ENCODE measurements at regions not wholly inside any gene's neighbourhood (a gene's known extent, or its start where the extent isn't known, plus 50 kb on each side); places are given as distances from the start of the nearest gene placed in this dataset.
"Not testable (repeated sequence)": the region's sequence is repeated elsewhere in the genome, so short reads cannot be mapped to it uniquely, and the experiment has no call there.

DNA sequence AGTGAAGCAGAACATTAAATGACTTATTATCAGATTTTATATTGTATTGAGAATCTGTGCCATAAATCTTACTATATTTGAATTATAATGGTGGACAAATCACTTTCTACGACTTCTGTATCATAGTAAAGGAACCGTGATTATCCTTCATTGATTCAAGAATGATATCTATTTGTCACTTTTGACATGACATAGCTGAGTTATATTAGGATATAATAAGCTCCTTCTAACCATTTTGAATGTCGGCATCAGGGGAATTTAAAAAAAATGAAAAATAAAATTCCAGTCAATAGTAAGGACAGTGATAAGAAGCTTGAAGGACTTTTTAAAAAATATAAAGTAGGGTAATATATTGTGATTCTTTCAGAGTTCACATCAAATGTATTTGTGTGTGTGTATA is 338.9 kb upstream of the ACO1 start:
- no peak for DNase-seq

DNA sequence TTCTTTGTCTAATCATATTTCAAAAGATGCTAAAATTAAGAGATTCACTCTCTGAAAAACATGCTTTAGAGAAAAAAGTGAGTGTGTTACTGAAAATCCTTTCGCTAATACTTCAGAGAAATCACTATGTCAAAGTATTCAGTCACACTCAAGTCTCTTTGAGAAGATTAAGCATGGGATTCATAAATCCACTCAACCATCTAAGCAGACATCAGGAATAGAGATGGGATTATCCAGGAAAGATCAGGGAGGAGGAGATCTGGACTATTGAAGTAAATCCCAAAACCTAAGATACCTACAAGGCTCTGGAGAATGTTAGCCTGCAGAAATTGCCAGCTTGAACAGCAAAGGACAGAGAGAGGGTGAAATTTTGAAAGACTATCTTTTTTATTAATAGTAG is 317.2 kb upstream of the ACO1 start:
- DNase-seq, result no peak

DNA sequence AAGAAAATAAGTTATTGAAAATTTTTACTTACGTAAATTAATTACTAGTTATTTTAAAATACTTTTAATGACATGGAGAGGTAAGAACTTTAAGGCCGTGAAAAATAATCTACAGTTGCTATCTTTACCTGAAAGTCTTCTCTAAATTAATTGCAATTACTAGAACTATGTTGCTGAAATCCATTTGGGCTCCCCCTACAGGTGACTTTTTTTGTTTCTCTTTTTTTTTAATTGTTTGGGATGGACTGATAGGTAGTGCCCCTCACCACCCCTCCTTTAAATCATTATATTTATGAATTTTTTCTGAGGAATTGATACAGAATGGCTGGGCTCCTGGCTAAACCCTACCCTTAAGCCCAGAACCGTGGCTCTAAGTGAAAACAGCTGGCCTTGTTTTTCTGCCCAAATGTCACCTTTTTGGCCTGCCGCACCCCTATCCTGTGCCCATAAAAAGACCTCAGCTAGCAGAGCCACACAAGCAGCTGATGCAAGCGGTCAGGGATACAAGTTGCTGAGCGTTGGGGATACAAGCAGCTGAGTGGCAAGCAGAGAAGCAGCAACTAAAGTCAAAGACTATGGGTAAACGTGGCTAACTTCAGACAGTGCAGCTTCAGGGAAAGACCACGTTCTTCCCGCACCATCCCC is 315.2 kb upstream of the ACO1 start:
- peak; percentile 1 for DNase-seq

DNA sequence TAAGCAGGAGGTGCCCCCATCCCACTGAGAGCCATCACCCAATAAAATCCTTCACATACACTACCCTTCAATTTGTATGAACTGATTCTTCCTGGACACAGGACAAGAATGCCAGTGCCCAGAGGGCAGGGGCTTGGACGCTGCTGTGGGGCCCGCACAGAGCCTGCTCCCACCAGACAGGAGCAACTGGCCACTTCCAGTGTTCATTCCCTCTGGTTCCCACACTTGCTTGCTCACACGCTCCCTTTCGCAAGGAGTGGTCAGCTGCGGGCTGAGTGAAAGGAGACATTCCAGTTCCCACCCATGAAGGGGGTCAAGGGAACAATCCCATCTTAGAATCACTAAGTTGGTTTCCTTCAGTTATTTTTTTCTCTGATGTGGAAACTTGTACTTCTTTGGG is 314.5 kb upstream of the ACO1 start:
- DNase-seq, result no peak

DNA sequence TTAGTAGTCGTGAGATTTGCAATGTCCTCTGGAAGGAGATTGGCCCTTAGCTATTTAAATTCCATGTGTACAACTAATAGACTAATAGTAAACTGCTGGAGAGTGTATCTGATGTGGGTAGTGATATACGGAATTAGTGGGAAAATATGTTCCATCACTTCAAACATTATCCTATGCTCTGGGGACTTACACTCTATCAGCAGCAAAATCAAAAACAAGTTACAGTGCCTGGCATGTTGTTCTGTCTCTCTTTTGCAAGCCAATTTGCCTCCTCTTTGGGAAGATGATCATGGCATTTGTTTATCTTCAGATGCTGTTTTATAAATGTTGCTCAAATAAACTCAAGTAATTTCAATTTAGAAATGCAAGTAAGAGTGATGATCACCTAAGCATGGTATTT is 311.9 kb upstream of the ACO1 start:
- no peak for DNase-seq

DNA sequence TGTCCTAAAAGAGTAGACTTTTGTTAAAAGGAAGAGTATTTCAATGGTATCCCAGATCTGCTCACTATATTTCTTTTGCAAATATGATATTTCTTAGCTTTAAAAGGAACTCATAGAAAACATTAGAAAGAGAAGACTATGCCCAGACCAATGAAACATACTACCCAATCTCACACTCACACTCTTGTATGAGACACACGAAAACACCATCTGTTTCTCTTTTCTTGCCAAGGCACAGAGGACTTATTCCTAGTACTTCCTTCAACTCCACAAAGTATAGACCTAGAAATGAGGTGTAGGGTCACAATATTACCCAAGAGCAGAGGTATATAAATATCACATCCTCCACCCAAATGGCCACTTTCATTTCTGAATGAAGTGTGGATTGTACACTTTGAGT is 292.4 kb upstream of the ACO1 start:
- no peak for DNase-seq

DNA sequence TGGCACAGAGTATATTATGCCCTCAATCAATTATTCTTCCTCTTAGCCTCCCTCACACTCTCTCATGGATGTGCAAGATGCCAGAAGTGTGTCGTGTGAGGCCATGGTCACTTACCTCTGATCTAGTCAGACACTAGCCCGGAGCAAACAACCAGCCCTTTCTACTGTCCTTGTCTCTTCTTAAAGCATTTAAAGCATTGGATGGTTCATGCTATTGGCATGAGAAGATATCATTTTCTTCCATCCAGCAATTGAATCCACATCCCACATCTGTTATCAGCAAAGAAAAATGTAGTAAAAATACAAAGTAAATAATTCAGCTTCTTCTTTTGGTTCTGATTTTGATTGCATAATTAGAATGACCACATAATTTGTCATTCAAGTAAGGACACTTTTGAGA is 267.2 kb upstream of the ACO1 start:
- DNase-seq, result no peak

DNA sequence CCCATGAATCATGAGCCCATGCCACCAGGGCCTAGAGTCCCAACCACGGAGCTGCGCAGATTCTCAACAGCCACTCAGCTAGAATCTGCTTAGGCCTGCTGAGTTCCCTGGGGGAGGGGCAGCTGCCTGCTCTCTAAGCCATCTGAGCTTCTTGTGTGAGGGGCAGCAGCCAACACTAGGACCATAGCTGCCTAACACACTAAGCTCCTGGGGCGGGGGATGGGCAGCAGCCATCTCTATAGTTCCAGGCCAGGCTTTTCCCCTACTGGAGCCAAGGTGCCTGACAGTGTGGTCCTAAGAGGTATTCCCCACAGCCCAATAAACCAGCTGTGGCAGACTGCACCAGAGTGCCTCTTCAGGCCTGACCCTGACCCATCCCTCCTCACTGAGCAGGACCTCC is 255.9 kb upstream of the ACO1 start:
- no peak for DNase-seq

DNA sequence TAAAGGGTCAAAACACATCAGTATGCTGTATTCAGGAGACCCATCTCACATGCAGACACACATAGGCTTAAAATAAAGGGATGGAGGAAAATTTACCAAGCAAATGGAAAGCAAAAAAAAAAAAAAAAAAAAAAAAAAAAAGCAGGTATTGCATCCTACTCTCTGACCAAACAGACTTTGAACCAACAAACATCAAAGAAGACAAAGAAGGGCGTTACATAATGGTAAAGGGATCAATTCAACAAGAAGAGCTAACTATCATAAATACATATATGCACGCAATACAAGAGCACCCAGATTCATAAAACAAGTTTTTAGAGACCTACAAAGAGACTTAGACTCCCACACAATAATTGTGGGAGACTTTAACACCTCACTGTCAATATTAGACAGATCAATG is 253.7 kb upstream of the ACO1 start:
- DNase-seq, result not testable (repeated sequence)

DNA sequence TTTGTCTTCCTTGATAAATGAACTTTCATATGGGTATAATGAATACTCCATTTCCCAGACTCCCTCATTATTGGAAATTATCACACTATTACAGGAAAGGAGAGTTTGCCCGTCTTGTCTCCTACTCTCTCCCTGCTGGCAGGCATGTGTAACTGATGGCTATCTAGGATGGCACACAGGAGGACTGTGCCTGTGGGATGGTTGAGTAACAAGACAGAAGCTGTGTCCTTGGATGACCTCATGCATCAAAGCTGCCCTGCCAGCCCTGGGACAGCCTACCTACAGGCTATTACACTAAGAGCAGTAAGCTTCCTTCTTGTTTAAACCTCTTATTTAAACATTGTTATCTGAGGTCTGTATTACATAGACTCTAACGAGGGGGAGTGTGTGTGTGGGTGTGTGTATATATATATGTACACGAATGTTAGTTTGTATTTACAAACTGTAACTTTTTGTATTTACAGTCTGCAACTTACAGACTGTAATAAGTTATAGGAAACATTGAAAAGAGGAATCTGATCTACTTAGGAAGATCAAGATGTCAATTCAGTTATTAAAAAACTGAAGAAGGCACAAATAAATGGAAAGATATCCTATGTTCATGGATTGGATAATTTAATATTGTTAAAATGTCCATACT is 247.6 kb upstream of the ACO1 start:
- DNase-seq, result no peak

DNA sequence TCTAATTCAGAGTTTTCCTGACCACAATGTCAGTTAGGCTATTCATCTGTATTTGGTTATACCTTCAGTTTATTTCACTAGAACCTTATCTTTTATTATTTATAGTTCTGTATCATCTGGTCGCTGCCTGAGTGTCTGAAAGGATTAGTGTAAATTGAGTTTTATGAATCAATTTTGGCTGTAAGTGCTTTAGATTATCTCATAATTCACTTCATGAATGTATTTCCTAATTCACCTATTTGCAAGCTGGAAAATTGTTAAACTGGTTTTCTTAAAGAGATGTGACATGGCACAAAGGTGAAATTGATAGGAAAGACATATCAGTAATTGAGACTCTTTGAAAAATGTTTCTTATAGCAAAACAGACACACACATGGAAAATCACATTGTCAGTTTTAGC is 242.4 kb upstream of the ACO1 start:
- no peak for DNase-seq

DNA sequence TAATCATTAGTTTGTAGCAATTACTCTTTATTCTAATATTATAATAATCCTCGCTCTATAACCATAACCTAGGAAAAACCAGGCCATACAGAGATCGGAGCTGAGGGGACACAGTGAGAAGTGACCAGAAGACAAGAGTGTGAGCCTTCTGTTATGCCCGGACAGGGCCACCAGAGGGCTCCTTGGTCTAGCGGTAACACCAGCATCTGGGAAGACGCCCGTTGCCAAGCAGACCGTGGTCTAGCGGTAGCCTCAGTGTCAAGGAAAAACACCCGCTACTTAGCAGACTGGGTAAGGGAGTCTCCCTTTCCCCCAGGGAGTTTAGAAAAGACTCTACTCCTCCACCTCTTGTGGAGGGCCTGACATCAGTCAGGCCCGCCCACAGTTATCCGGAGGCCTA is 235.9 kb upstream of the ACO1 start:
- DNase-seq, result not testable (repeated sequence)

DNA sequence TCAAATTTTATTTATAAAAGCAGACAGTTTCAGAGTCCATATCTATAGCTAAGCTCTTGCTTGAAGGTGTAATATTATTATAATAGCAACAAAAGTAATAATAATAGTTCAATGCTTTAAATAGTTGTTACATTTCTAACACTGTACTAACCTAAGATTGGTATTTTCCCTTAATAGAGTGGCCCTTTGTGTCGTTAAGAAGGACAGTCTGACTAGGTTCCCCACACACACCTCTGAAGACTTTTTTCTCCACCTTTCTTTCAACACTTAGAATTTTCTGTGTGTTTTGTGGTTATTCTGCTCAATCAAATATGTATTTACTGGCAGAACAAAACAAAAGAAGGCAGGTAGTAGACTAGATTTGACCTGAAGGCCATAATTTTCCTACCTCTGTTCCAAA is 223.2 kb upstream of the ACO1 start:
- no peak for DNase-seq

DNA sequence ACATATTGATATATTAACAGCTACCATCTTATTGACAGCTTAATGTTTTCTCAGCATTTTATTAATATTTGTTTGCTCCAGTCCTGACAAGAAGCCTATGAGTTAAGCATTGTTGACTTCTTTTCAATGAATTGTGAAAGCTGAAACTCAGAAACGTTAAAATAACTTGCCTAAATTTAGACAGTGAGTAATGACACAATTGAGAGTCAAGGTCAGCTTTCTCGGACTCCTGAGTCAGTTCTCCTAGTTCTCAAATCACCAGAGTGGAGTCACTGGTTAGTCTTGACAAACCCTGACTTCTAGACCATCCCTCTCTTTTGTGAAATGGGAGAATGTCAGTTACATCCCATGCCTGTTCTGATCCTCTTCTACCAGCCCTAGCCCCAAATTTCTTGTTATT is 222.7 kb upstream of the ACO1 start:
- DNase-seq, result no peak

DNA sequence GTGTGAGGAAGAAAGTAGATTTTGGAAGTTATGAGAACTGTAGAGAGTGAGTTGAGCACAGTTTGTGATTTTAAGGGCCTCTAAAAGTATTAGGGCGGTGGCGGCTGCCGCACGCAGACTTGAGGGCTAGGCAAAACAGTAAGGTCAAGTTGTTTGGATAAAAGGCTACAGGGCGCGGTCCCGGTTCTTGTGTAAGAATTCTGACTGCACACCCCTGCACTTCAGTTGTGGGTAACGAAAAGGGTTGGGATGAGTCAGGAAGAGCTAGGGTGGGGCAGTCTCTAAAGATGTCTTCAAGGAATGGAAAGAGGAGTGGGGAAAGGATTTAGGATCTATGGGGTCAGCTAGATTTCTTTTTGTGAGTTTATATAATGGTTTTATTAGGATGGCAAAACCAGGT is 218.1 kb upstream of the ACO1 start:
- not testable (repeated sequence) for DNase-seq

DNA sequence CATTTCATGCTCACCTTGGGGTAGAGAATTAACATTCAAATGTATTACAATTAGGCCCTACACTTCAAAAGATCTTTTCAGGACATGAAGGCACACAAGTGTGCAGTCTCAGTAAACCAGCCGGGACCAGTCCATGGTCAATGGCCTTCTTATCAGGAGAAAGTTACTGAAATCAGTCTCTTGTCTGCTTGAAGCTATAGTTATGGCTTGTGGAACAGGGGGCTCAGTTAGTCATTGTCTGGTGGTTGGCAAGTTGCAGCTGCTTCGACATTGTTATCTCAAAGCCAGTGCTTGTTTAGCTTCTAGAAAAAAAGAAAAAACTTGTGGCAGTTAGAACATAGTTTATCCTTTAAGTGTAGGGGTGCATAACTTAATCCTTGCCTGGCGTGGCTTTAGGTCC is 213.1 kb upstream of the ACO1 start:
- no peak for DNase-seq

DNA sequence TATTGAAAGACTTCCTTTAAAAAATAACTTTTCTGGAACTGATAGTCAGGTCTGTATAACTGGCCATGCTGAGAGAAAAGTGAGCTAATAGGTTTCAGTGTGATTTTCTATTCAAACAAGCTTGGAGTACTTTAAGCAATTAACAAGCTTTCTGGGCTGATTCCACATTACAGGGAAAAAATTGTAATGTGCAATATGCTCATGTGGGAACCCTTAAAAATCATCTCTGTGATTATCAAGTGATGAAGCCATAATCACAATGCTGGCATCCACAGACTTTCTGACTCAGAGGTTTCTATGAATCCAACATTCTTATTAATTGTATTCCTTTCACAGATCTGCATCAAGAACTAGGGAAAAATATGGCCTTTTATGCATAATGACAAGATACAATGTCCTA is 212.2 kb upstream of the ACO1 start:
- DNase-seq, result no peak

DNA sequence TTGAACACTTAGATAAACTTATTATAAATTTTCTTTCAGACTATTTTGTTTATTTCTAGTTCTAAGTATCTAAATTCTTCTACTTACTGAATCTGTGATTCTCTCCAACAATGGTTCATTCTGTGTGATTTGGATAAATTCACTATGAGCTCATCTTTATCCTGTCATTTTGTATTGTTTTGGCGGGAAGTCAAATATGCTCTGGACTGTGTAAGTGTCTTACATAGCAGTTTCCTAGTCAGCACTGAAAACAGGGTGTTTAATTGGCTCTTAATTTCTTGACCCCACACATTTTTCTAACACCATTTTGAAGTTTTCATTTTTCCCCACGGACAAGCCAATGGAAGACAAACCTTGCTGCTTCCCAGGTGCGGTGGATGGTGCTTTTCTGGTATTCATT is 207.0 kb upstream of the ACO1 start:
- DNase-seq, result no peak

DNA sequence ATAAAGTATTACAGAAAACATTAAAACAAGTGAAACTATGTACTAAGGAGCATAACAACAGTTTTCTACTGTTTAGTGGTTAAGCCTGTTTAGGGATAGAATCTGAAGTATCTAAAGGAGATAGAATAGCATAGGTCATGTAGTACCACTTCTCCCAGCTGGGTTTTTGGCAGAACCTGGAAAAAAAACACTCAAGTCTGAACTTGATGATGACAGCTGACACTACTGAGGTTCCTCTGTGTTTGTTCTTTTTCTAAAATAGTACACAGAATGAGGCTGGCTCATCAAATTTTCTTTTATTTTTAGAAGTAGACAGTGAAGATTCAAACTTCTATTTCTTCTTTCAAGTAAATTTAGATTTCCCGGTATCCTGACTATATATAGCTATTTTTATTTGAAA is 203.8 kb upstream of the ACO1 start:
- DNase-seq, result no peak

DNA sequence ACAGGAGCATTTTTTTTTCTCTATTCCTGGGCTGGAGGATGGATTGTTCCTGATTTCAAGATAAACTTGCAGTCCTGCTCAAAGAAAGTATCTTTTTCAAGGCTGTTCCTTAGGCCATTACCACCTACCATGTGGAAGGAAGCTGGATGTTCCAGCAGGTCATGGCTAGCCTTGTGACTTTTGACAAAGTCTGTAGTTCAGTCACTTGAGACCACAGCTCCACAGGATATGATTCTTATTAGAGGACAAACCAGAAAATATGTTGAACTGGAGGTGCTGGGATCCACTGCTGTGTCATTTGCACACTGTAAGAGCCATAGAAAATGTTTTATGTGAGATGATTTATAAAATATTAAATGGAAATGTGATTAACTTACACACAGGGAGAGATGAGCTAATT is 184.2 kb upstream of the ACO1 start:
- DNase-seq, result no peak

DNA sequence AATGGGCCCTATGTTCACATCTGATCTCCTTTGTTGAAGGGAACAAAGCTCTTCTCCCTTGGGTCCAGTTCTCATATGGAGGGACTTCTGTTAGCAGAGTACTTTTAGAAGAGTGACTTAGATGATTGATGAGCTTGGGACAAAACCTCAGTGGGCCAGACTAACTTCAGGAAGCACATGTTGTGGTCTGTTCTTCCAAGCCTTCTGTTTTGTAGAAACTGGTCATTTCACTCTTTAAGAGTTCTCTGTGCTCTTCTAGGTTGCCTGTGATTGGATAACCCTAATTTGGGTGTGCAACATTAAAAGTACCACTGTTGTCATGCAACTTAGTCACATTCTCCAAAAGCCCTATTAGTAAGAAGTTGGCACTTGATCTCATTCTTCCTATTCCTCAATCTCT is 183.5 kb upstream of the ACO1 start:
- no peak for DNase-seq

DNA sequence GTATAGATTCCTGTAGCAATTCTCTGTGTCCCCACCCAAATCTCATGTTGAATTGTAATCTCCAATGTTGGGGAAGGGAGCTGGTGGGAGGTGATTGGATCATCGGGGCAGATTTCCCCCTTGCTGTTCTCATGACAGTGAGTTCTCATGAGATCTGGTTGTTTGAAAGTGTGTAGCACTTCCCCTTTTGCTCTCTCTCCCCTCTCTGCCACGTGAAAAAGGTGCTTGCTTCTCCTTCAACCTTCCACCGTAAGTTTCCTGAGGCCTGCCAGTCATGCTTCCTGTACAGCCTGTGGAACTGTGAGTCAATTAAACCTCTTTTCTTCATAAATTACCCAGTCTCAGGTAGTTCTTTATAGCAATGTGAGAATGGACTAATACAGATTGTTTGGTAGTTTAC is 175.3 kb upstream of the ACO1 start:
- DNase-seq, result not testable (repeated sequence)

DNA sequence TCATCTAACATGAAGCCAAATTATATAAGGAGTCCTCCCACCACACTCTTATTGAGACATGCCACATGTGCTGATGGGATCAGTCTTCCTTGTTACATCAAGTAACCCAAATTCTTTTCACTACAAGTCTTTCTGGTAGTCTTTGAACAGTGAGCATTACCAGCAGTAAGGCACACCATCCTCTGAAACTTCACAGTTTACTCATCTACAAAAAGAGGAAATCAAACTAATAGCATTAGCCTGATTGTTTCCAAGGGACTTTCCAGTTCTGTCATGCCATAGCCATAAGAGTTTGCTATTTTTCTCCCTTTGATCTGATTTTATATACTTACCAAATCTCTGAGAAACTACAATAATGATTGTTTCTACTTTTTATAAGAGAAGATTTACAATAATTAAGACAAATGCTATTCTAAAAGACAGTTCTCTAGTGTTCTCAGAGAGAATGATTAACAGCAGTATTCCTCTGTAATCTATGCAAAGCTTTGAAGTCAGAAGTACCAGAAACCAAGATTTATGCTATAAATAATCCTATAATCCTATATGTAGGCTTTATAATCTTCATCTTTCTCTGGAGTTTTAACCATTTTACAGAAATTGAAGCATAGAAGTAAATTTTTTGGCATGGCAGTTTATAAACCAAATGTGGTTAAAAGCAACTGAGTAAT is 166.2 kb upstream of the ACO1 start:
- no peak for DNase-seq

DNA sequence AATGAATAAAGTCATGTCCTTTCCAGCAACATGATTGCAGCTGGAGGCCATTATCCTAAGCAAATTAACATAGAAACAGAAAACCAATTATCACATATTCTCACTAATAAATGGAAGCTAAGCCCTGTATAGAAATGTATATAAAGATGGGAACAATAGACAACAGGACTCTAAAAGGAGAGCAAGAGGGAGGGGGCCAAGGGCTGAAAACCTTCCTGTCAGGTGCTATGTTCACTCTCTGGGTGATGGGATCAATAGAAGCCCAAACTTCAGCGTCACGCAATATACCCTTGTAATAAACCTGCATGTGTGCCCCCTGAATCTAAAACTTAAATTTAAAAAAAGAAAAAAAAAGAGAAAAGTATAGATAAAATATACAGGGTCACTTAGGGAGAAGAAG is 163.7 kb upstream of the ACO1 start:
- DNase-seq, result no peak

DNA sequence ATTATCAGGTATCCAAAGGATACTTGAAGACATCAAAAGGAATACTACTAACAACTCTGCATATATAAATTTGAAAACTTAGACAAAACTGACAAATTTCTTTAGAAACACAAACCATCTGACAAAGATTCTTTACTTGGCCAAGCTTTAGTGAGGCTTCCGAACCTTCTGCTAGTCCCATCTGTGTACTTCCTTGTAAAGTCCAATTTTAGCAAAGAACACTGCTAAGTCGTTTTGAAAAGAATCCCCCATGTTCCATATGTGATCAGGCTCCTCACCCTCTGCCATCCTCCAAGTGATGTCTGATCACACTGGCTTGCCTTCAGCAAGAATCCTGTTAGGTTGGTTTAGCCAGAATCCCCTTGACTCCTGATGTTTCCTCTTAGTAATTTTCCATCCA is 150.0 kb upstream of the ACO1 start:
- DNase-seq, result no peak
